HG02885 (cell line): ENCODE measurements at regions not wholly inside any gene's neighbourhood (a gene's known extent, or its start where the extent isn't known, plus 50 kb on each side); places are given as distances from the start of the nearest gene placed in this dataset.

ENCODE experiments used
- ATAC-seq: cut with Tn5 transposase; IDR thresholded peaks from one replicate; pipeline ENCODE4 v1.9.1; 2021; ENCODE audit warnings: mild to moderate bottlenecking; ENCODE audit not compliant: unreplicated experiment, poor library complexity

GRCh38 chrX:43557792-43558191 is 98.3 kb upstream of the MAOA start:
- ATAC-seq: peak; percentile 71

- ATAC-seq: no peak
These were observed 96.5 kb upstream of the MAOA start for GRCh38 chrX:43559644-43560043.

- ATAC-seq: no peak
These were observed 95.7 kb upstream of the MAOA start for GRCh38 chrX:43560247-43560946.

- ATAC-seq: no peak
These were observed 93.7 kb upstream of the MAOA start for GRCh38 chrX:43562372-43562771.

- ATAC-seq: no peak
These were observed 91.1 kb upstream of the MAOA start for GRCh38 chrX:43564953-43565352.

- ATAC-seq: no peak
These were observed 89.9 kb upstream of the MAOA start for GRCh38 chrX:43566170-43566569.

- ATAC-seq: no peak
These were observed 82.6 kb upstream of the MAOA start for GRCh38 chrX:43573441-43574015.

GRCh38 chrX:43580621-43581020 is 75.5 kb upstream of the MAOA start:
- ATAC-seq: no peak

GRCh38 chrX:43581167-43581566 is 74.9 kb upstream of the MAOA start:
- no peak for ATAC-seq

GRCh38 chrX:43581888-43582539 is 74.1 kb upstream of the MAOA start:
- no peak for ATAC-seq

- ATAC-seq: no peak
These were observed 73.6 kb upstream of the MAOA start for GRCh38 chrX:43582540-43582913.

- ATAC-seq: no peak
These were observed 70.2 kb upstream of the MAOA start for GRCh38 chrX:43585922-43586321.

GRCh38 chrX:43586830-43587229 is 69.3 kb upstream of the MAOA start:
- ATAC-seq: no peak

- ATAC-seq: no peak
These were observed 66.4 kb upstream of the MAOA start for GRCh38 chrX:43589735-43590134.

- no peak for ATAC-seq
These were observed 65.9 kb upstream of the MAOA start for GRCh38 chrX:43590150-43590549.

- no peak for ATAC-seq
These were observed 63.5 kb upstream of the MAOA start for GRCh38 chrX:43592597-43592996.

- ATAC-seq: no peak
These were observed 60.2 kb upstream of the MAOA start for GRCh38 chrX:43595931-43596330.

- no peak for ATAC-seq
These were observed 51.3 kb upstream of the MAOA start for GRCh38 chrX:43604753-43605152.

- no peak for ATAC-seq
These were observed 50.7 kb upstream of the MAOA start for GRCh38 chrX:43605351-43605750.
